Activated CD8-positive, alpha-beta T cell treated with anti-CD3 and anti-CD28 coated beads for 36 hours (primary cell): ENCODE measurements at regions not wholly inside any gene's neighbourhood (a gene's known extent, or its start where the extent isn't known, plus 50 kb on each side); places are given as distances from the start of the nearest gene placed in this dataset.

ENCODE experiments used
- ATAC-seq: fragments of 200-7000 bp; cut with Tn5 transposase; one replicate; pipeline ENCODE4 v1.10.0; 2021; ENCODE audit warnings: mild to moderate bottlenecking, moderate library complexity
- CTCF ChIA-PET: fragments of 350-600 bp; sonication (Branson Sonifier 250); formaldehyde crosslinking; loops from one replicate; lab custom pipeline; 2021; ENCODE audit warnings: antibody characterized with exemption; lab: Charles Lee
- POLR2A ChIA-PET: fragments of 350-600 bp; sonication (Branson Sonifier 250); formaldehyde crosslinking; loops from one replicate; lab custom pipeline; 2021; ENCODE audit warnings: antibody characterized with exemption; lab: Charles Lee
- DNase-seq: peaks from one replicate; pipeline ENCODE4 v3.0.0-alpha.2; 2020
- H3K27ac Mint-ChIP-seq: one replicate; pipeline ENCODE4 v1.8.0; 2021; ENCODE audit warnings: mild to moderate bottlenecking, mixed read lengths
- H3K27me3 Mint-ChIP-seq: one replicate; pipeline ENCODE4 v1.8.0; 2021; ENCODE audit warnings: mixed read lengths
- H3K36me3 Mint-ChIP-seq: one replicate; pipeline ENCODE4 v1.8.0; 2021; ENCODE audit warnings: low read depth, mixed read lengths
- H3K4me1 Mint-ChIP-seq: one replicate; pipeline ENCODE4 v1.8.0; 2021; ENCODE audit warnings: low read depth, mixed read lengths
- H3K4me3 Mint-ChIP-seq: one replicate; pipeline ENCODE4 v1.8.0; 2021; ENCODE audit warnings: mild to moderate bottlenecking, moderate library complexity, mixed read lengths
- H3K9me3 Mint-ChIP-seq: one replicate; pipeline ENCODE4 v1.8.0; 2021; ENCODE audit warnings: mixed read lengths
- intact Hi-C: fragments of 100-400 bp; cut with micrococcal nuclease; formaldehyde crosslinking; loops from one replicate; pipeline ENCODE4 v1.10.0; 2022
- TF ChIP-seq, protein P1 (sequence below): fragments of 200-600 bp; IDR thresholded peaks from one replicate; pipeline ENCODE4 v1.8.0; 2022; ENCODE audit warnings: antibody characterized with exemption, mild to moderate bottlenecking

DNA sequence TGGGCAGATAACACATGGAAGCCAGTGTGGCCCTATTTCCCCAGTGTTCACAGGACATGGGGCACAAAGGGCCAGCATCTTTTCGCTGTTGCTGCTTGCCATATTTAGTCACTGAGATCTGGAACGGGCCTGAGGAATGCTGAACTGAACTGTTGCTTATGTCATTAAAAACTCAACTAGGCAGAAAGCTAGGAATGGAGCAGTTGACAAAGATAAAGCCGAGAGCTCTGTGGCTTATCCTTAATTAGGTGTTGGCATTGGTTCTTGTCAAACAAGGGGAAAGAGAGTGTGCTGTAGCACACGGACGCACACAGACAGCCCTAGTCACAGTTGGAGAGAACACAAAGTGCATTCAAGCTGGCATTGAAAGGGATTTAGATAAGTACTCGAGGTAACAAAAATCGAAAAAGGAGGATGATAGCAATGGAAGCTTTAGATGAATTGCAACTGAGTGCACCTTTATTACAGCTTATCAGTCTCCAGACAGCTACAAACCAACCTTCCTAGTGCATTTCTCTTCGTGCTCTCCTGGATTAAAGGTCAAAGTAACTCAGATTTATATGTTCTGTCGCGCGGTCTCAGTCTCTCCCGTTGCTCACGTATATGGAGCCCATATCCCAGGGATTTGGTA lies 450.2 kb upstream of the ZNF608 start:
- no peaks in the 10 kb centered on the region for H3K36me3 Mint-ChIP-seq
- no peaks in the 10 kb centered on the region for H3K9me3 Mint-ChIP-seq
- no peak overlapping the region for H3K27ac Mint-ChIP-seq
- no peak for DNase-seq
- H3K4me1 Mint-ChIP-seq: peaks cover 2% of the 10 kb centered on the region
- no peak for ATAC-seq
- ChIA-PET CTCF (no interaction called here), POLR2A (no interaction called here)
- intact Hi-C loops: no loop called here
- TF ChIP-seq, protein P1, sequence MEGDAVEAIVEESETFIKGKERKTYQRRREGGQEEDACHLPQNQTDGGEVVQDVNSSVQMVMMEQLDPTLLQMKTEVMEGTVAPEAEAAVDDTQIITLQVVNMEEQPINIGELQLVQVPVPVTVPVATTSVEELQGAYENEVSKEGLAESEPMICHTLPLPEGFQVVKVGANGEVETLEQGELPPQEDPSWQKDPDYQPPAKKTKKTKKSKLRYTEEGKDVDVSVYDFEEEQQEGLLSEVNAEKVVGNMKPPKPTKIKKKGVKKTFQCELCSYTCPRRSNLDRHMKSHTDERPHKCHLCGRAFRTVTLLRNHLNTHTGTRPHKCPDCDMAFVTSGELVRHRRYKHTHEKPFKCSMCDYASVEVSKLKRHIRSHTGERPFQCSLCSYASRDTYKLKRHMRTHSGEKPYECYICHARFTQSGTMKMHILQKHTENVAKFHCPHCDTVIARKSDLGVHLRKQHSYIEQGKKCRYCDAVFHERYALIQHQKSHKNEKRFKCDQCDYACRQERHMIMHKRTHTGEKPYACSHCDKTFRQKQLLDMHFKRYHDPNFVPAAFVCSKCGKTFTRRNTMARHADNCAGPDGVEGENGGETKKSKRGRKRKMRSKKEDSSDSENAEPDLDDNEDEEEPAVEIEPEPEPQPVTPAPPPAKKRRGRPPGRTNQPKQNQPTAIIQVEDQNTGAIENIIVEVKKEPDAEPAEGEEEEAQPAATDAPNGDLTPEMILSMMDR: no peak
- no peak overlapping the region for H3K4me3 Mint-ChIP-seq
- H3K27me3 Mint-ChIP-seq: no peaks in the 10 kb centered on the region

DNA sequence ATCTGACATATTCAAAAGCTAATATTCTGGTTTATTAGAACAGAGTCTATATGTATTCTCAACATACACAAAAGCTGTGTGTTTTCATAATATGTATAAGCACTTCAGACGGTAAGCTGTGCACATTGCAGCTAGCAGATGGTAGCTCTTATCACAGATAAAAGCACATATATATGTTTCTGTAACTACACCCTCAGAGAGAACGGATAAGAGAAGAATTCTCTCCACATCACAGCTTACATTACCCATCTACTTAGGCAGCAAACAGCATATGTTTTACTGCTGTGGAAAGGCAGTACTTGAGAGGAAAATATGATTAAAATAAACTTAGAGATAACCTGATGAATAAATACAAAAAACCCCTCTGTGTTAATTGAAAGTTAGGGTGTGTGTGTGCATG lies 450.9 kb upstream of the ZNF608 start:
- intact Hi-C loops: no loop called here
- ChIA-PET POLR2A (no interaction called here), CTCF (no interaction called here)
- no peak for ATAC-seq
- TF ChIP-seq, protein P1: no peak
- Mint-ChIP-seq H3K4me3 (no peak overlapping the region), H3K4me1 (peaks cover 2% of the 10 kb centered on the region), H3K9me3 (no peaks in the 10 kb centered on the region), H3K27ac (no peak overlapping the region), H3K27me3 (no peaks in the 10 kb centered on the region), H3K36me3 (no peaks in the 10 kb centered on the region)
- no peak for DNase-seq

DNA sequence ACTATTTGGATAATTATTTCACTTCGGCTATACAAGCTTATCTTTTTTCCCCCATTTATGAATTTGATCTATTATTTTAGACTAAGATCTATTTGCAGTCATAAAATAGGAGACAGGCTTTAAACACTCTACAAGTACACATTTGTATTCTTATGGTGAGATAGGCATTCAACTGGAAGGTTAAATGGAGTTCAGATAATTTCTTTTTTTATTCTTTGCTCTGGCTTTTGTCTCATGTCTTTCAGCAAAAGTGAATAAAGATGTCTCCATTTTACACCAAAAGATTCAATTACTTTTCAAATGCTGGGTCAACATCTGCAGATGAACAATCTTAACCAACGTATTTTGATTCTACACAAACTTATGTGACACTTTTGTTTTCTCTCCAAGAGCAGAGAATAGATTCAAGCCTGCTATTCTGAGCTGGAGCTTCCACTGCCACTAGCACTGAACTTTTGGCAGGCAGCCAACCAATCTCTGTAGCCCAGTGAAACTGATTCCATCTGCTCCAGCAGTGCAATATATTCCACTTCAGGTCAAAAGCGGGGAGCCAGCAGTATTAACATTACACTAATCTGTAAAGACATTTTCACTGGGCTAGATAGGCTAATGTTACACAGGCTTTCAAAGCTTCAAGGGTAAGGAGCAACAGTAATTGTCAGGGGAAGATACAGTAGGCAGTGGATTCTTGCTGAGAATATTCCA lies 452.0 kb upstream of the ZNF608 start:
- DNase-seq (no peak), ATAC-seq (no peak)
- Mint-ChIP-seq H3K4me3 (no peak overlapping the region), H3K36me3 (no peaks in the 10 kb centered on the region), H3K9me3 (no peaks in the 10 kb centered on the region), H3K27me3 (no peaks in the 10 kb centered on the region), H3K27ac (no peak overlapping the region), H3K4me1 (peaks cover 2% of the 10 kb centered on the region)
- ChIA-PET CTCF (interaction anchor here (1.2 kb wide), 1 partner anchor 10 kb away, joined by 3 read pairs; no protein-coding TSS in a partner anchor), POLR2A (interaction anchor here (0.6 kb wide), 1 partner anchor 396 kb away, joined by 3 read pairs; no protein-coding TSS in a partner anchor)
- intact Hi-C loops: no loop called here
- TF ChIP-seq, protein P1: no peak

DNA sequence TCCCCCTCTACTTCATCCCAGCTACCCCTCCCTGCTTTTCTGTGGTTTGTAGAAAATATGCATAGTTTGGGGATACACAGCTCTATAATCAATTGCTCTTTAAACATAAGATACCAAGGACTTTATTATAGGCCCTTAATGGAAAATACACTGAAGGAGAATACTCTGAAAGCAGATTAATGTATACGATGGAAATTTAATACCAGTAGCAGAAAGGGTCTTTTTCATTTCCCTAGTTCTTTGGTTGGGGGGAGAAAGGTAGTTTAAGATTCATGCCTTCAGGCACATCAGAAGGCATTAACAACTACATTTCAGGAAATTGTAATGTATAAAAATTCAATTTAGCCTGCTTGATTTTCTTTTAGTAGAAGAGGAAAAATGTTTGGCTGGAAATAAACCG lies 452.9 kb upstream of the ZNF608 start:
- ChIA-PET POLR2A (no interaction called here), CTCF (interaction anchor here (1.2 kb wide), 1 partner anchor 11 kb away, joined by 3 read pairs; no protein-coding TSS in a partner anchor)
- ATAC-seq: no peak
- no peak overlapping the region for H3K27ac Mint-ChIP-seq
- no peak overlapping the region for H3K4me3 Mint-ChIP-seq
- no peaks in the 10 kb centered on the region for H3K27me3 Mint-ChIP-seq
- TF ChIP-seq, protein P1: no peak
- no peak for DNase-seq
- H3K9me3 Mint-ChIP-seq: no peaks in the 10 kb centered on the region
- H3K36me3 Mint-ChIP-seq: no peaks in the 10 kb centered on the region
- intact Hi-C loops: no loop called here
- H3K4me1 Mint-ChIP-seq: peaks cover 2% of the 10 kb centered on the region
